HEK293T (cell line): ENCODE measurements at regions not wholly inside any gene's neighbourhood (a gene's known extent, or its start where the extent isn't known, plus 50 kb on each side); places are given as distances from the start of the nearest gene placed in this dataset.

ENCODE experiments used
- BHLHE40 ChIP-seq: fragments of 450-650 bp; IDR thresholded peaks from 2 replicates; pipeline ENCODE4 v1.6.1; 2016; ENCODE audit warnings: mild to moderate bottlenecking, moderate library complexity, borderline replicate concordance
- FOXM1 ChIP-seq: fragments of 450-650 bp; IDR thresholded peaks from 2 replicates; pipeline ENCODE4 v1.6.1; 2017; ENCODE audit warnings: mild to moderate bottlenecking, borderline replicate concordance
- TARDBP ChIP-seq: fragments of 450-650 bp; IDR thresholded peaks from 2 replicates; pipeline ENCODE4 v1.6.1; 2016
- ZNF384 ChIP-seq: fragments of 450-650 bp; IDR thresholded peaks from 2 replicates; pipeline ENCODE4 v1.6.1; 2016

DNA sequence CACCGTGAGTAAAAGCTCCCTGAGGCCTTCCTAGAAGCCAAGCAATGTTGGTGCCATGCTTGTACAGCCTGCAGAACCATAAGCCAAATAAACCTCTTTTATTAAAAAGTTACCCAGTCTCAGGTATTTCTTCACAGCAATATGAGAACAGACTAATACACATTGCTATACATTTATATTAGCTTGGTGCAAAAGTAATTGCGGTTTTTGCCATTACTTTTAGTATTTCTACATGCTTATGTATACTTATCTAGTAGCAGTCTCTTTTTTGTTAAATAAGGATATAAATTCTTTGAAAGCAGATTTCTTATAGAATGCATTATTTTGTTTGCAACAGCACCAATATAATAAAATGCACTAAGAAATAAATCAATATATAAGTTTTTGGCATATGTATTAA lies 619.6 kb downstream of the FSCB start:
- TF ChIP-seq FOXM1: no peak
- TF ChIP-seq ZNF384: no peak
- no peak for TF ChIP-seq TARDBP
- TF ChIP-seq BHLHE40: no peak
